Esophagus muscularis mucosa (tissue), 3 donors: ENCODE measurements at regions not wholly inside any gene's neighbourhood (a gene's known extent, or its start where the extent isn't known, plus 50 kb on each side); places are given as distances from the start of the nearest gene placed in this dataset.

ENCODE experiments used
- POLR2A ChIP-seq: fragments of 450-650 bp; IDR thresholded peaks from one replicate; pipeline ENCODE4 v1.6.1; 2017; ENCODE audit warnings: antibody characterized with exemption, moderate library complexity, mild to moderate bottlenecking, low read depth
- TF ChIP-seq, protein P1 (sequence below), 3 experiments: fragments of 200-600 bp in 2 of 3; fragments of 450-650 bp in 1 of 3; sonication (generic) in 2 of 3; IDR thresholded peaks; one replicate each; pipeline ENCODE4 v1.5.1; 2017 to 2019; ENCODE audit warnings: antibody characterized with exemption in 3 of 3, mild to moderate bottlenecking in 2 of 3, moderate library complexity in 1 of 3

DNA sequence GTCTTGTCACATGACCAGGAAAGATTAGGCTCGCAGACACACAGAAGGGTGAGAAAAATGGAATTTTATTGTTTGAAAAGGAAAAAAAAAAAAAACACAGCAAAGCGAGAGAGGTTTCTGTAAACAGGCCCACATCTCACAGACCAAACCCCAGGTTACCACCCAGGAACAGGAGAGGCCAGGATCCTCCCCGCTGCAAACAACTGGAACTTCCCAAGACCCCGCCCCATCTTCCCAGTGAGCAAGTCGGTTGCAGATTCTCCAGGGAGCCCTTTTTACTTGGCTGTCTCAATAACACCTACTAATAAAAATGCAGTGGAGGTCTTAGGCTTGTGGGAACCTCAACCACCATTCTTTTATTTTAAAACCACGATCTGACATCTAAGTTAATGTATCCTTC, 84.7 kb upstream of the ETS2 start:
- TF ChIP-seq, protein P1, sequence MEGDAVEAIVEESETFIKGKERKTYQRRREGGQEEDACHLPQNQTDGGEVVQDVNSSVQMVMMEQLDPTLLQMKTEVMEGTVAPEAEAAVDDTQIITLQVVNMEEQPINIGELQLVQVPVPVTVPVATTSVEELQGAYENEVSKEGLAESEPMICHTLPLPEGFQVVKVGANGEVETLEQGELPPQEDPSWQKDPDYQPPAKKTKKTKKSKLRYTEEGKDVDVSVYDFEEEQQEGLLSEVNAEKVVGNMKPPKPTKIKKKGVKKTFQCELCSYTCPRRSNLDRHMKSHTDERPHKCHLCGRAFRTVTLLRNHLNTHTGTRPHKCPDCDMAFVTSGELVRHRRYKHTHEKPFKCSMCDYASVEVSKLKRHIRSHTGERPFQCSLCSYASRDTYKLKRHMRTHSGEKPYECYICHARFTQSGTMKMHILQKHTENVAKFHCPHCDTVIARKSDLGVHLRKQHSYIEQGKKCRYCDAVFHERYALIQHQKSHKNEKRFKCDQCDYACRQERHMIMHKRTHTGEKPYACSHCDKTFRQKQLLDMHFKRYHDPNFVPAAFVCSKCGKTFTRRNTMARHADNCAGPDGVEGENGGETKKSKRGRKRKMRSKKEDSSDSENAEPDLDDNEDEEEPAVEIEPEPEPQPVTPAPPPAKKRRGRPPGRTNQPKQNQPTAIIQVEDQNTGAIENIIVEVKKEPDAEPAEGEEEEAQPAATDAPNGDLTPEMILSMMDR (IDR thresholded peaks at IDR 0.05) = no peak
- TF ChIP-seq POLR2A = no peak
